DND-41 (cell line): ENCODE measurements at regions not wholly inside any gene's neighbourhood (a gene's known extent, or its start where the extent isn't known, plus 50 kb on each side); places are given as distances from the start of the nearest gene placed in this dataset.

ENCODE experiments used
- ATAC-seq: fragments of 200-7000 bp; cut with Tn5 transposase; 3 replicates; pipeline ENCODE4 v1.9.1; 2021; ENCODE audit warnings: low read depth; ENCODE audit not compliant: insufficient read depth
- DNase-seq: peaks from one replicate; pipeline ENCODE4 v3.0.0-alpha.2; 2020
- H2AFZ ChIP-seq: 2 replicates; pipeline ENCODE4 v1.6.0; 2012; ENCODE audit warnings: low read depth, low read length
- H3K27ac ChIP-seq: 2 replicates; pipeline ENCODE4 v1.5.1; 2012; ENCODE audit warnings: low read length, inconsistent platforms
- H3K27me3 ChIP-seq: fragments of 200-600 bp; sonication (generic); 2 replicates; pipeline ENCODE4 v1.6.0; 2012; ENCODE audit warnings: low read length, mild to moderate bottlenecking, inconsistent platforms; ENCODE audit not compliant: insufficient read depth, poor library complexity
- H3K36me3 ChIP-seq: 2 replicates; pipeline ENCODE4 v1.5.1; 2012; ENCODE audit warnings: low read length, inconsistent platforms; ENCODE audit not compliant: insufficient read depth
- H3K4me1 ChIP-seq: 2 replicates; pipeline ENCODE4 v1.5.1; 2012; ENCODE audit warnings: mild to moderate bottlenecking, low read length; ENCODE audit not compliant: insufficient read depth
- H3K4me2 ChIP-seq: 2 replicates; pipeline ENCODE4 v1.6.0; 2012; ENCODE audit warnings: mild to moderate bottlenecking, moderate library complexity, low read length, inconsistent platforms; ENCODE audit not compliant: insufficient read depth
- H3K4me3 ChIP-seq, 2 experiments: fragments of 200-600 bp in 1 of 2; shearing (Covaris generic) in 1 of 2; 2 replicates each; pipeline ENCODE4 v1.5.1; 2012 to 2016; ENCODE audit warnings: inconsistent platforms in 2 of 2, low read length in 2 of 2, mild to moderate bottlenecking in 2 of 2, low read depth in 1 of 2, moderate library complexity in 1 of 2
- H3K79me2 ChIP-seq: 2 replicates; pipeline ENCODE4 v1.6.0; 2012; ENCODE audit warnings: low read length, inconsistent platforms; ENCODE audit not compliant: insufficient read depth
- H3K9ac ChIP-seq: 2 replicates; pipeline ENCODE4 v1.6.0; 2012; ENCODE audit warnings: low read depth, mild to moderate bottlenecking, inconsistent platforms, low read length, moderate library complexity
- H3K9me3 ChIP-seq: 2 replicates; pipeline ENCODE4 v1.5.1; 2012; ENCODE audit warnings: low read length, moderate library complexity, mild to moderate bottlenecking, inconsistent platforms; ENCODE audit not compliant: insufficient read depth, severe bottlenecking
- H4K20me1 ChIP-seq: 2 replicates; pipeline ENCODE4 v1.6.0; 2012; ENCODE audit warnings: low read length; ENCODE audit not compliant: insufficient read depth
- CTCF ChIP-seq: IDR thresholded peaks from 2 replicates; pipeline ENCODE4 v1.5.1; 2012; ENCODE audit warnings: borderline replicate concordance, low read length, moderate library complexity, mild to moderate bottlenecking; ENCODE audit not compliant: poor library complexity, severe bottlenecking; ENCODE audit errors: extremely low read depth
- EZH2 ChIP-seq: IDR thresholded peaks from 3 replicates; pipeline ENCODE4 v1.6.1; 2012; ENCODE audit warnings: borderline replicate concordance, low read depth, mild to moderate bottlenecking, moderate library complexity, low read length, inconsistent platforms; ENCODE audit not compliant: severe bottlenecking

DNA sequence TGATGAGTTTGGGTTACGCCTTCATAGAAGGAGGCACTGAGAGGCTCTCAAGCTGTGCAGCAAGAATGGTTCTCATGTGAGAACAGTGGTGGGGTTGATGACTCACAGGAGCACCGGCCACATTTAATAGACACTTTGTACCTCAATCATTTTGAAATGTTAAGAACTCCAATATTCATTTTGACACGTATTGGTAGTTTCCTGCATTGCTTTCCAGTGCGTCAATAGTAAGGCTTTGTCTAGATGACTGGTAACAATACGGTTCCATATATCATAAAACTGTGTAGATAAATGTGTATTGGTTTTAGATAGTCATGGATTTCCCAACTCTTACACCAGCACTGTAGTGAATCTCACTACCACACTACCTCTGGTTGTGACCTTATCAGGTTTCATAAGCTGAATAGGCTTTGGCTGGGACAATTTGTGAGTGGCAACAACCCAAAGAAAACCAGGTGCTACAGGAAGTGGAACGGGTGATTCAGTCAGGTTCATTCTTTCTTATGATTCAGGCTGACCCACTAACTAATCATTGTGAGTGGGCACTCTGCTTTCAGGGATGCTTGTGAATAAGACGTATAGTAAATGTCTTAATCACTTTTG is 362.6 kb downstream of the KLF5 start:
- TF ChIP-seq EZH2 = no peak
- no peak for TF ChIP-seq CTCF
- no peak overlapping the region for H3K9ac ChIP-seq

DNA sequence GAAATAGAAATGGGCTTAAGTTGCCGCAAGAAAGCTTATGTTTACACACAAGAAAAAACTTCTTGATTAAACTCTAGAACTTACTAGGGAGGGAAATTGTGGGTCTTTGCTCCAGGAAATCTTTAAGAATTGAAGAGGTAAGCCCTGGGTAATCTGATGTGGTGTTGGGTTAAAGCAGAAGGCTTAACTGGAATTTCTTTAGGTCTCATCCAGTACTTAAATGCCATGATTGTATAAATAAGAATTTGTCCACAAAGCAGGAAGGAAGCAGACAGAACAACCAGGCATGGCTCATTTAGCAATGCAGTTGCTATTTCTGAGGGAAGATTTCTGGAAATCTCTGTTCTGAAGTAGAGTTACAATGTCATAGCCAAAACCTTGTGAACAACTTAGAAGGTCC is 360.4 kb downstream of the KLF5 start:
- Histone ChIP-seq H3K4me2 (no peak overlapping the region), H3K4me3 (no peak overlapping the region), H3K9ac (no peak overlapping the region), H3K9me3 (no peaks in the 10 kb centered on the region), H4K20me1 (no peaks in the 10 kb centered on the region), H2AFZ (no peak overlapping the region), H3K4me1 (no peaks in the 10 kb centered on the region), H3K27ac (no peak overlapping the region), H3K36me3 (no peaks in the 10 kb centered on the region), H3K79me2 (no peaks in the 10 kb centered on the region), H3K27me3 (no peaks in the 10 kb centered on the region)
- DNase-seq (no peak), ATAC-seq (no peak)
- TF ChIP-seq EZH2 (no peak), CTCF (no peak)

More for the DNA sequence above, 362.6 kb downstream of the KLF5 start:
- Histone ChIP-seq H3K4me3 (no peak overlapping the region), H3K4me1 (no peaks in the 10 kb centered on the region), H2AFZ (no peak overlapping the region), H3K9me3 (no peaks in the 10 kb centered on the region), H3K4me2 (no peak overlapping the region), H3K27ac (no peak overlapping the region), H3K27me3 (no peaks in the 10 kb centered on the region), H4K20me1 (no peaks in the 10 kb centered on the region), H3K79me2 (no peaks in the 10 kb centered on the region), H3K36me3 (no peaks in the 10 kb centered on the region)
- ATAC-seq (no peak), DNase-seq (no peak)

- no peaks in the 10 kb centered on the region for H3K4me1 ChIP-seq
- no peak for DNase-seq
- no peak overlapping the region for H3K4me3 ChIP-seq
- TF ChIP-seq CTCF (peak; percentile 49), EZH2 (no peak)
- H3K4me2 ChIP-seq = no peak overlapping the region
- no peaks in the 10 kb centered on the region for H3K36me3 ChIP-seq
- peak; percentile 55; the same call in 1 of the 3 replicates for ATAC-seq
- no peaks in the 10 kb centered on the region for H3K9me3 ChIP-seq
- no peaks in the 10 kb centered on the region for H3K79me2 ChIP-seq
- H3K27me3 ChIP-seq = no peaks in the 10 kb centered on the region
- no peak overlapping the region for H2AFZ ChIP-seq
- no peaks in the 10 kb centered on the region for H4K20me1 ChIP-seq
- H3K27ac ChIP-seq = no peak overlapping the region
- H3K9ac ChIP-seq = no peak overlapping the region
These were observed 358.3 kb downstream of the KLF5 start for GRCh38 chr13:73417012-73417615.
